ENCODE measurements at regions not wholly inside any gene's neighbourhood (a gene's known extent, or its start where the extent isn't known, plus 50 kb on each side); places are given as distances from the start of the nearest gene placed in this dataset.

DNA sequence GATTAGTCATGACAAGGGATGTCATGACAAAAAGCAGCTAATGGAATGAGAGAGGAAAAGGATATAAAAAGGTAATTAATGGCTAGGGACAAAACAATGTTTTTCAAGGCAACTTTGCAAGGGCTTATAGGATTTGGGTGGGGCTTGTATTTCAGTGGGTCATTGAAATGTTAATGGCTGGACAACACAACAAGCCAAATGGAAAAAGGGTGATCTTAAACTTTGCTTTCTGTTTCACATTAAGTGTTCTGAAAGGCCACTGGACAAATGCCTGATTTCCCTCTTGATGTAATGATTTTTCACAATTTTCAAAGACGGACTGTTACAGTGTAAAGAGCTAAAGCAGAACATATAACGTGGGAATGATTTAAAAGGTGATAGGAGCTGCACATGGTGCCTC is 345.0 kb downstream of the TUSC7 start:
- TF ChIP-seq, protein P1, sequence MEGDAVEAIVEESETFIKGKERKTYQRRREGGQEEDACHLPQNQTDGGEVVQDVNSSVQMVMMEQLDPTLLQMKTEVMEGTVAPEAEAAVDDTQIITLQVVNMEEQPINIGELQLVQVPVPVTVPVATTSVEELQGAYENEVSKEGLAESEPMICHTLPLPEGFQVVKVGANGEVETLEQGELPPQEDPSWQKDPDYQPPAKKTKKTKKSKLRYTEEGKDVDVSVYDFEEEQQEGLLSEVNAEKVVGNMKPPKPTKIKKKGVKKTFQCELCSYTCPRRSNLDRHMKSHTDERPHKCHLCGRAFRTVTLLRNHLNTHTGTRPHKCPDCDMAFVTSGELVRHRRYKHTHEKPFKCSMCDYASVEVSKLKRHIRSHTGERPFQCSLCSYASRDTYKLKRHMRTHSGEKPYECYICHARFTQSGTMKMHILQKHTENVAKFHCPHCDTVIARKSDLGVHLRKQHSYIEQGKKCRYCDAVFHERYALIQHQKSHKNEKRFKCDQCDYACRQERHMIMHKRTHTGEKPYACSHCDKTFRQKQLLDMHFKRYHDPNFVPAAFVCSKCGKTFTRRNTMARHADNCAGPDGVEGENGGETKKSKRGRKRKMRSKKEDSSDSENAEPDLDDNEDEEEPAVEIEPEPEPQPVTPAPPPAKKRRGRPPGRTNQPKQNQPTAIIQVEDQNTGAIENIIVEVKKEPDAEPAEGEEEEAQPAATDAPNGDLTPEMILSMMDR (IDR thresholded peaks at IDR 0.05), result no peak
- TF ChIP-seq POLR2A (IDR thresholded peaks at IDR 0.05), result no peak

Data from lower leg skin (tissue), 3 donors.